Activated CD8-positive, alpha-beta T cell treated with anti-CD3 and anti-CD28 coated beads for 36 hours (primary cell): ENCODE measurements at regions not wholly inside any gene's neighbourhood (a gene's known extent, or its start where the extent isn't known, plus 50 kb on each side); places are given as distances from the start of the nearest gene placed in this dataset.
"Not testable (repeated sequence)": the region's sequence is repeated elsewhere in the genome, so short reads cannot be mapped to it uniquely, and the experiment has no call there.

Experiments used
- ATAC-seq: fragments of 200-7000 bp; cut with Tn5 transposase; one replicate; pipeline ENCODE4 v1.10.0; 2021; ENCODE audit warnings: mild to moderate bottlenecking, moderate library complexity
- CTCF ChIA-PET: fragments of 350-600 bp; sonication (Branson Sonifier 250); formaldehyde crosslinking; loops from one replicate; lab custom pipeline; 2021; ENCODE audit warnings: antibody characterized with exemption; lab: Charles Lee
- POLR2A ChIA-PET: fragments of 350-600 bp; sonication (Branson Sonifier 250); formaldehyde crosslinking; loops from one replicate; lab custom pipeline; 2021; ENCODE audit warnings: antibody characterized with exemption; lab: Charles Lee
- DNase-seq: peaks from one replicate; pipeline ENCODE4 v3.0.0-alpha.2; 2020
- H3K27ac Mint-ChIP-seq: one replicate; pipeline ENCODE4 v1.8.0; 2021; ENCODE audit warnings: mild to moderate bottlenecking, mixed read lengths
- H3K27me3 Mint-ChIP-seq: one replicate; pipeline ENCODE4 v1.8.0; 2021; ENCODE audit warnings: mixed read lengths
- H3K36me3 Mint-ChIP-seq: one replicate; pipeline ENCODE4 v1.8.0; 2021; ENCODE audit warnings: low read depth, mixed read lengths
- H3K4me1 Mint-ChIP-seq: one replicate; pipeline ENCODE4 v1.8.0; 2021; ENCODE audit warnings: low read depth, mixed read lengths
- H3K4me3 Mint-ChIP-seq: one replicate; pipeline ENCODE4 v1.8.0; 2021; ENCODE audit warnings: mild to moderate bottlenecking, moderate library complexity, mixed read lengths
- H3K9me3 Mint-ChIP-seq: one replicate; pipeline ENCODE4 v1.8.0; 2021; ENCODE audit warnings: mixed read lengths
- intact Hi-C: fragments of 100-400 bp; cut with micrococcal nuclease; formaldehyde crosslinking; loops from one replicate; pipeline ENCODE4 v1.10.0; 2022
- TF ChIP-seq, protein P1 (sequence below): fragments of 200-600 bp; IDR thresholded peaks from one replicate; pipeline ENCODE4 v1.8.0; 2022; ENCODE audit warnings: antibody characterized with exemption, mild to moderate bottlenecking

DNA sequence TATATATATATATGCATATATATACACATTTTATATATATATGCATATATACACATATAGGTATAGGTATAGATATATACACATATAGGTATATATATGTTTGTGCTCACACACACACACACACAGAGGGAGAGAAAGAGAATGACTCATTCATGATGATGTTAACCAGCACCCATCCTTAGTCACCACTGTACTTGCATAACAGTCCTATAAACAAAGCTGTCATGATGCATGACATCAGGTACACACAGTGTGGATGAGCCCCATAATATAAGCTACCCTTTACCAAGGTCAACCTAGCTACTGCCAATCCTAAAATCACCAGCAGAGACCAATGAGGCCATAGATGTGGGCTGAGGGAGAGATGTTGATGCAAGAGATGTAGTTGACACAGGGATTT is 1408.0 kb downstream of the RAPGEF2 start:
- H3K9me3 Mint-ChIP-seq: peaks cover 6% of the 10 kb centered on the region
- H3K27ac Mint-ChIP-seq: no peak overlapping the region
- intact Hi-C loops: no loop called here
- TF ChIP-seq, protein P1, sequence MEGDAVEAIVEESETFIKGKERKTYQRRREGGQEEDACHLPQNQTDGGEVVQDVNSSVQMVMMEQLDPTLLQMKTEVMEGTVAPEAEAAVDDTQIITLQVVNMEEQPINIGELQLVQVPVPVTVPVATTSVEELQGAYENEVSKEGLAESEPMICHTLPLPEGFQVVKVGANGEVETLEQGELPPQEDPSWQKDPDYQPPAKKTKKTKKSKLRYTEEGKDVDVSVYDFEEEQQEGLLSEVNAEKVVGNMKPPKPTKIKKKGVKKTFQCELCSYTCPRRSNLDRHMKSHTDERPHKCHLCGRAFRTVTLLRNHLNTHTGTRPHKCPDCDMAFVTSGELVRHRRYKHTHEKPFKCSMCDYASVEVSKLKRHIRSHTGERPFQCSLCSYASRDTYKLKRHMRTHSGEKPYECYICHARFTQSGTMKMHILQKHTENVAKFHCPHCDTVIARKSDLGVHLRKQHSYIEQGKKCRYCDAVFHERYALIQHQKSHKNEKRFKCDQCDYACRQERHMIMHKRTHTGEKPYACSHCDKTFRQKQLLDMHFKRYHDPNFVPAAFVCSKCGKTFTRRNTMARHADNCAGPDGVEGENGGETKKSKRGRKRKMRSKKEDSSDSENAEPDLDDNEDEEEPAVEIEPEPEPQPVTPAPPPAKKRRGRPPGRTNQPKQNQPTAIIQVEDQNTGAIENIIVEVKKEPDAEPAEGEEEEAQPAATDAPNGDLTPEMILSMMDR: no peak
- no peak for DNase-seq
- no peak overlapping the region for H3K4me3 Mint-ChIP-seq
- ATAC-seq: no peak
- H3K4me1 Mint-ChIP-seq: no peaks in the 10 kb centered on the region
- POLR2A ChIA-PET: no interaction called here
- H3K27me3 Mint-ChIP-seq: no peaks in the 10 kb centered on the region
- CTCF ChIA-PET: no interaction called here
- no peaks in the 10 kb centered on the region for H3K36me3 Mint-ChIP-seq

DNA sequence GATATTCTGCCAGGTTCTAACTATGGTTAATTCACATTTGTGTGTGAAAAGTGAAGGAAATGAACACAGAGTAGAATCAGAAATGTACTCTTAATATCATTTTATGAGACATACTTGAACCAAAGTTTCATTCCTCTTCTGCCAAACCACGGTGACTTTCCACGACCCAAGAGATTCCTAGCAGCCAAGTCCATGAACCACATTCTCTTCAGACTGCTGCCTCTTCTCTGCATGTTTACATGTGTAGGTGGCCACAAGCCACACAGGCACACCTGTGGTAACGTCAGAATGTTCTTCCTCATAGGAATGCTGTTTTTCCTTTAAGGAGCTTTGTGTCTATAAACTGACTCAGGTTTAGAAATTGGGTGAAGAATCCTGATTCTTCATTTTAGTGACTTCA is 1411.2 kb downstream of the RAPGEF2 start:
- no peak for DNase-seq
- ChIA-PET CTCF (no interaction called here), POLR2A (no interaction called here)
- Mint-ChIP-seq H3K4me3 (no peak overlapping the region), H3K9me3 (peaks cover 3% of the 10 kb centered on the region), H3K36me3 (no peaks in the 10 kb centered on the region), H3K27ac (no peak overlapping the region), H3K27me3 (no peaks in the 10 kb centered on the region), H3K4me1 (no peaks in the 10 kb centered on the region)
- TF ChIP-seq, protein P1: no peak
- intact Hi-C loops: no loop called here
- no peak for ATAC-seq

DNA sequence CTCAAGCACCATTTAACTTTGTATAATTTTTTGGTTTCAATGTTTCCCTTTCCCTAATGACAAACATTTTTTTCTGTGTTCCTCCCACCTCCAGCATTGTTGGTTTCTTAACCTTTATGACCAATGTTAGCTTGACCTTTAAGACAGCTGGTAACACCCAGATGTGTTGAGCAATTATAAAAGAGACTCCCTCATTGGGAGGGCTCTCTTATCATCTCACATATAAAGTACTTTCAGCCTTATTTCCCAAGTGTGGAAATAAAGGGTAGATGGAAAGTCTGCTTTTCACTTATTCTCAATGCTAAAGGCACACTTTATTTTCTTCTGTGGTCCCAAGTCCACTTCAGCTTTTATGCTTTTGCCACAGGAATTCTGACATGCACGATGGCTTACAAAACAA is 1420.4 kb downstream of the RAPGEF2 start:
- TF ChIP-seq, protein P1: no peak
- Mint-ChIP-seq H3K4me3 (no peak overlapping the region), H3K27ac (no peak overlapping the region), H3K4me1 (no peaks in the 10 kb centered on the region), H3K27me3 (no peaks in the 10 kb centered on the region), H3K36me3 (no peaks in the 10 kb centered on the region), H3K9me3 (peaks cover 11% of the 10 kb centered on the region)
- ChIA-PET POLR2A (no interaction called here), CTCF (no interaction called here)
- ATAC-seq: no peak
- intact Hi-C loops: no loop called here
- no peak for DNase-seq

DNA sequence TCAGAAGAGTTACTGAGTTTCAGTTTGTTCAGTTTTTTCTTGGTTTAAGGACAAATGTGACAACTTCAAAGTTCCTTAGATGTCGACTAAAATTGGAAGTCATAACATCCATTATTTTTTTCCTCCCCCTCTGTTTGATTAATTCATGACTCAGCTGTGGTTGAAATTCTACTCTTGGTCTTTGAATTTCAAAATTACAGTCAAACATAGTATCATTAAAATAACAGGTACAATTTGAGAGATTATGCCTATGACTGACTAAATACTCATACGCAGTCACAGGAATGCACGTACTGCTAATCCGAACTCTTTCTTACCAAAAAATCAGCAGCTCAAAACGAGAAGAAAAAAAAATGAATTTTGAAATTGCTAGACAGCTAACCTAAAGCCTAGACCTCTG is 1434.8 kb downstream of the RAPGEF2 start:
- Mint-ChIP-seq H3K36me3 (no peaks in the 10 kb centered on the region), H3K9me3 (peaks cover 6% of the 10 kb centered on the region), H3K27ac (no peak overlapping the region), H3K4me1 (no peaks in the 10 kb centered on the region), H3K4me3 (no peak overlapping the region), H3K27me3 (no peaks in the 10 kb centered on the region)
- TF ChIP-seq, protein P1: no peak
- ChIA-PET POLR2A (no interaction called here), CTCF (no interaction called here)
- ATAC-seq (no peak), DNase-seq (no peak)
- intact Hi-C loops: no loop called here

DNA sequence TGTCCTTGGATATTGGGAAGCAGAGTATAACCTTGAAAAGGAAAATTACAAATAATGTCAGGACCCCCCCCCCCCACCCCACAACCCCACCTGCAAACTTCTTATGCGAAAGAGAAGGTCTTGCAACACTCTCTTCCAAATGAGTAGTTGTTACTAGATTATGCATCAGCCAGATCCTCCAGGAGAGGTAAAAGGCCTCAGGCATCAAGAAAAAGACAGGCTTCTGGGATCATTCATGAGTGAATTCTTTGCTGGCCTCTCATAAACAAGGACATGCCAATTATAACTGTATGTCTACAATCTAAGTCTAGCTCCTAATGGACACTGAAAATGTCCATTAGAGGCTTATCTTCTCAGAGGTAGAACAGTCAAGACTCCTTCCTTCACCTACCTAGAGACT is 1443.3 kb downstream of the RAPGEF2 start:
- POLR2A ChIA-PET: no interaction called here
- Mint-ChIP-seq H3K36me3 (no peaks in the 10 kb centered on the region), H3K9me3 (peaks cover 9% of the 10 kb centered on the region), H3K4me1 (no peaks in the 10 kb centered on the region), H3K27ac (no peak overlapping the region), H3K4me3 (no peak overlapping the region), H3K27me3 (no peaks in the 10 kb centered on the region)
- CTCF ChIA-PET: no interaction called here
- TF ChIP-seq, protein P1: no peak
- ATAC-seq: no peak
- no peak for DNase-seq
- intact Hi-C loops: no loop called here

DNA sequence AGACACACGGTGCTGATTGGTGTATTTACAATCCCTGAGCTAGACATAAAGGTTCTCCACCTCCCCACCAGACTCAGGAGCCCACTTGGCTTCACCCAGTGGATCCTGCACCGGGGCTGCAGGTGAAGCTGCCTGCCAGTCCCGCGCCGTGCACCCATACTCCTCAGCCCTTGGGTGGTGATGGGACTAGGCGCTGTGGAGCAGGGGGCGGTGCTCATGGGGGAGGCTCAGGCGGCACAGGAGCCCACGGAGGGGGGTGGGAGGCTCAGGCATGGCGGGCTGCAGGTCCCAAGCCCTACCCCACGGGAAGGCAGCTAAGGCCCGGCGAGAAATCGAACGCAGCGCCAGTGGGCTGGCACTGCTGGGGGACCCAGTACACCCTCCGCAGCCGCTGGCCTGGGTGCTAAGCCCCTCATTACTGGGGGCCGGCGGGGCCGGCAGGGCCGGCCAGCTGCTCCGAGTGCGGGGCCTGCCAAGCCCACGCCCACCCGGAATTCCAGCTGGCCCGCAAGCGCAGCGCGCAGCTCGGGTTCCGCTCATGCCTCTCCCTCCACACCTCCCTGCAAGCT is 1447.2 kb downstream of the RAPGEF2 start:
- H3K4me3 Mint-ChIP-seq, intact Hi-C loops, POLR2A ChIA-PET, H3K27me3 Mint-ChIP-seq, H3K36me3 Mint-ChIP-seq, ATAC-seq, H3K9me3 Mint-ChIP-seq, H3K27ac Mint-ChIP-seq, H3K4me1 Mint-ChIP-seq, CTCF ChIA-PET, DNase-seq: not testable (repeated sequence)
